H1 (cell line): ENCODE measurements at regions not wholly inside any gene's neighbourhood (a gene's known extent, or its start where the extent isn't known, plus 50 kb on each side); places are given as distances from the start of the nearest gene placed in this dataset.

ENCODE experiments used
- BCL11A ChIP-seq, 2 experiments: IDR thresholded peaks; one replicate each; pipeline ENCODE4 v1.6.1; 2011; ENCODE audit warnings: low read depth in 2 of 2, low read length in 2 of 2, mild to moderate bottlenecking in 2 of 2
- BRCA1 ChIP-seq: IDR thresholded peaks from 2 replicates; pipeline ENCODE4 v1.6.1; 2012; ENCODE audit warnings: low read depth, low read length, improper control_type of control experiment
- CBX5 ChIP-seq: fragments of 300-800, 300-1000 bp; sonication (generic); IDR thresholded peaks from 2 replicates; pipeline ENCODE4 v1.7.1; 2016; ENCODE audit warnings: antibody characterized with exemption, low read length, low read depth
- EP300 ChIP-seq, 2 experiments: IDR thresholded peaks; 1 replicate in 1 of 2; 2 replicates in 1 of 2; pipeline ENCODE4 v1.6.1; 2011 to 2012; ENCODE audit warnings: low read depth in 2 of 2, low read length in 2 of 2, mild to moderate bottlenecking in 2 of 2, borderline replicate concordance in 1 of 2, inconsistent platforms in 1 of 2, moderate library complexity in 1 of 2
- EZH2 ChIP-seq: fragments of 200-600 bp; sonication (generic); IDR thresholded peaks from 2 replicates; pipeline ENCODE4 v1.7.1; 2012; ENCODE audit warnings: low read depth, mild to moderate bottlenecking, moderate library complexity, low read length, inconsistent platforms; ENCODE audit not compliant: severe bottlenecking
- GTF2F1 ChIP-seq: IDR thresholded peaks from 2 replicates; pipeline ENCODE4 v1.6.1; 2012; ENCODE audit warnings: low read depth, low read length, improper control_type of control experiment, borderline replicate concordance
- MAFK ChIP-seq: IDR thresholded peaks from 2 replicates; pipeline ENCODE4 v1.6.1; 2012; ENCODE audit warnings: low read depth, mild to moderate bottlenecking, improper control_type of control experiment, low read length
- POLR2A ChIP-seq, 2 experiments: IDR thresholded peaks; 1 replicate in 1 of 2; 2 replicates in 1 of 2; pipeline ENCODE4 v1.6.1; 2011; ENCODE audit warnings: low read depth in 2 of 2, low read length in 2 of 2, mild to moderate bottlenecking in 2 of 2; ENCODE audit errors: control extremely low read depth in 1 of 2
- POLR2AphosphoS5 ChIP-seq: IDR thresholded peaks from 2 replicates; pipeline ENCODE4 v1.6.1; 2011; ENCODE audit warnings: low read depth, low read length
- SP4 ChIP-seq: IDR thresholded peaks from 2 replicates; pipeline ENCODE4 v1.6.1; 2012; ENCODE audit warnings: low read length, inconsistent platforms
- SRF ChIP-seq: IDR thresholded peaks from 2 replicates; pipeline ENCODE4 v1.6.1; 2011; ENCODE audit warnings: mild to moderate bottlenecking, low read depth, low read length, moderate library complexity
- SUZ12 ChIP-seq: fragments of 200-600 bp; sonication (generic); IDR thresholded peaks from 2 replicates; pipeline ENCODE4 v1.6.1; 2012; ENCODE audit warnings: mild to moderate bottlenecking, inconsistent platforms, low read length, moderate library complexity, mixed read lengths
- YY1 ChIP-seq: IDR thresholded peaks from 2 replicates; pipeline ENCODE4 v1.6.1; 2011; ENCODE audit warnings: low read depth, mild to moderate bottlenecking, low read length
- TF ChIP-seq, protein P1 (sequence below): fragments of 300-600 bp; sonication (generic); IDR thresholded peaks from 2 replicates; pipeline ENCODE4 v1.7.1; 2012; ENCODE audit warnings: low read length, moderate library complexity, mild to moderate bottlenecking, inconsistent platforms; ENCODE audit not compliant: insufficient replicate concordance

DNA sequence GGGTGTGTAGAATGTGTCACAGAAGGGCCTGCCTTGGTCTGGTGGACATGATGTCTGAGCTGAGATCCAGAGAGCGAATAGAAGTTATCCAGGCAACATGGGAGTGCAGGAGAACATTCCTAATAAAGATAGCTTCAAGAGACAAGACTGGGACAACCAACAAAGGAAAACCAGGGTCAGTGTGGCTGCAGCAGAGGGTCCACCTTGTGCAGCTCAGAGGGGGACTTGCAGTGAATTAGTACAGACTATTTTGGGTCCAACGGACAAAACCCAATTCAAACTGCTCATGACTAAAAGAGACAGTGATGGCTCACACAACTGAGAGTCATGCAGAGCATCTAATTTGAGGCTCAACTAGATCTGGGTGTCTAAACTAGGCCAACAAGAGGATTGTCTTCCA lies 192.1 kb downstream of the CBLN1 start (continued):
- TF ChIP-seq, protein P1, sequence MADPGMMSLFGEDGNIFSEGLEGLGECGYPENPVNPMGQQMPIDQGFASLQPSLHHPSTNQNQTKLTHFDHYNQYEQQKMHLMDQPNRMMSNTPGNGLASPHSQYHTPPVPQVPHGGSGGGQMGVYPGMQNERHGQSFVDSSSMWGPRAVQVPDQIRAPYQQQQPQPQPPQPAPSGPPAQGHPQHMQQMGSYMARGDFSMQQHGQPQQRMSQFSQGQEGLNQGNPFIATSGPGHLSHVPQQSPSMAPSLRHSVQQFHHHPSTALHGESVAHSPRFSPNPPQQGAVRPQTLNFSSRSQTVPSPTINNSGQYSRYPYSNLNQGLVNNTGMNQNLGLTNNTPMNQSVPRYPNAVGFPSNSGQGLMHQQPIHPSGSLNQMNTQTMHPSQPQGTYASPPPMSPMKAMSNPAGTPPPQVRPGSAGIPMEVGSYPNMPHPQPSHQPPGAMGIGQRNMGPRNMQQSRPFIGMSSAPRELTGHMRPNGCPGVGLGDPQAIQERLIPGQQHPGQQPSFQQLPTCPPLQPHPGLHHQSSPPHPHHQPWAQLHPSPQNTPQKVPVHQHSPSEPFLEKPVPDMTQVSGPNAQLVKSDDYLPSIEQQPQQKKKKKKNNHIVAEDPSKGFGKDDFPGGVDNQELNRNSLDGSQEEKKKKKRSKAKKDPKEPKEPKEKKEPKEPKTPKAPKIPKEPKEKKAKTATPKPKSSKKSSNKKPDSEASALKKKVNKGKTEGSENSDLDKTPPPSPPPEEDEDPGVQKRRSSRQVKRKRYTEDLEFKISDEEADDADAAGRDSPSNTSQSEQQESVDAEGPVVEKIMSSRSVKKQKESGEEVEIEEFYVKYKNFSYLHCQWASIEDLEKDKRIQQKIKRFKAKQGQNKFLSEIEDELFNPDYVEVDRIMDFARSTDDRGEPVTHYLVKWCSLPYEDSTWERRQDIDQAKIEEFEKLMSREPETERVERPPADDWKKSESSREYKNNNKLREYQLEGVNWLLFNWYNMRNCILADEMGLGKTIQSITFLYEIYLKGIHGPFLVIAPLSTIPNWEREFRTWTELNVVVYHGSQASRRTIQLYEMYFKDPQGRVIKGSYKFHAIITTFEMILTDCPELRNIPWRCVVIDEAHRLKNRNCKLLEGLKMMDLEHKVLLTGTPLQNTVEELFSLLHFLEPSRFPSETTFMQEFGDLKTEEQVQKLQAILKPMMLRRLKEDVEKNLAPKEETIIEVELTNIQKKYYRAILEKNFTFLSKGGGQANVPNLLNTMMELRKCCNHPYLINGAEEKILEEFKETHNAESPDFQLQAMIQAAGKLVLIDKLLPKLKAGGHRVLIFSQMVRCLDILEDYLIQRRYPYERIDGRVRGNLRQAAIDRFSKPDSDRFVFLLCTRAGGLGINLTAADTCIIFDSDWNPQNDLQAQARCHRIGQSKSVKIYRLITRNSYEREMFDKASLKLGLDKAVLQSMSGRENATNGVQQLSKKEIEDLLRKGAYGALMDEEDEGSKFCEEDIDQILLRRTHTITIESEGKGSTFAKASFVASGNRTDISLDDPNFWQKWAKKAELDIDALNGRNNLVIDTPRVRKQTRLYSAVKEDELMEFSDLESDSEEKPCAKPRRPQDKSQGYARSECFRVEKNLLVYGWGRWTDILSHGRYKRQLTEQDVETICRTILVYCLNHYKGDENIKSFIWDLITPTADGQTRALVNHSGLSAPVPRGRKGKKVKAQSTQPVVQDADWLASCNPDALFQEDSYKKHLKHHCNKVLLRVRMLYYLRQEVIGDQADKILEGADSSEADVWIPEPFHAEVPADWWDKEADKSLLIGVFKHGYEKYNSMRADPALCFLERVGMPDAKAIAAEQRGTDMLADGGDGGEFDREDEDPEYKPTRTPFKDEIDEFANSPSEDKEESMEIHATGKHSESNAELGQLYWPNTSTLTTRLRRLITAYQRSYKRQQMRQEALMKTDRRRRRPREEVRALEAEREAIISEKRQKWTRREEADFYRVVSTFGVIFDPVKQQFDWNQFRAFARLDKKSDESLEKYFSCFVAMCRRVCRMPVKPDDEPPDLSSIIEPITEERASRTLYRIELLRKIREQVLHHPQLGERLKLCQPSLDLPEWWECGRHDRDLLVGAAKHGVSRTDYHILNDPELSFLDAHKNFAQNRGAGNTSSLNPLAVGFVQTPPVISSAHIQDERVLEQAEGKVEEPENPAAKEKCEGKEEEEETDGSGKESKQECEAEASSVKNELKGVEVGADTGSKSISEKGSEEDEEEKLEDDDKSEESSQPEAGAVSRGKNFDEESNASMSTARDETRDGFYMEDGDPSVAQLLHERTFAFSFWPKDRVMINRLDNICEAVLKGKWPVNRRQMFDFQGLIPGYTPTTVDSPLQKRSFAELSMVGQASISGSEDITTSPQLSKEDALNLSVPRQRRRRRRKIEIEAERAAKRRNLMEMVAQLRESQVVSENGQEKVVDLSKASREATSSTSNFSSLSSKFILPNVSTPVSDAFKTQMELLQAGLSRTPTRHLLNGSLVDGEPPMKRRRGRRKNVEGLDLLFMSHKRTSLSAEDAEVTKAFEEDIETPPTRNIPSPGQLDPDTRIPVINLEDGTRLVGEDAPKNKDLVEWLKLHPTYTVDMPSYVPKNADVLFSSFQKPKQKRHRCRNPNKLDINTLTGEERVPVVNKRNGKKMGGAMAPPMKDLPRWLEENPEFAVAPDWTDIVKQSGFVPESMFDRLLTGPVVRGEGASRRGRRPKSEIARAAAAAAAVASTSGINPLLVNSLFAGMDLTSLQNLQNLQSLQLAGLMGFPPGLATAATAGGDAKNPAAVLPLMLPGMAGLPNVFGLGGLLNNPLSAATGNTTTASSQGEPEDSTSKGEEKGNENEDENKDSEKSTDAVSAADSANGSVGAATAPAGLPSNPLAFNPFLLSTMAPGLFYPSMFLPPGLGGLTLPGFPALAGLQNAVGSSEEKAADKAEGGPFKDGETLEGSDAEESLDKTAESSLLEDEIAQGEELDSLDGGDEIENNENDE: no peak
- no peak for TF ChIP-seq EZH2
- TF ChIP-seq SP4: no peak
- no peak for TF ChIP-seq YY1
- TF ChIP-seq POLR2A (IDR thresholded peaks at IDR 0.05; ENCODE audit: control extremely low read depth in 1 of 2, low read depth in 2 of 2, low read length in 2 of 2): no peak
- no peak for TF ChIP-seq CBX5
- no peak for TF ChIP-seq EP300 (IDR thresholded peaks at IDR 0.05; ENCODE audit: borderline replicate concordance in 1 of 2, low read depth in 2 of 2, low read length in 2 of 2)
- no peak for TF ChIP-seq SRF
- TF ChIP-seq BRCA1: no peak
- TF ChIP-seq GTF2F1: no peak
- no peak for TF ChIP-seq POLR2AphosphoS5
- no peak for TF ChIP-seq BCL11A (IDR thresholded peaks at IDR 0.05; ENCODE audit: low read depth in 2 of 2, low read length in 2 of 2)
- no peak for TF ChIP-seq MAFK
- no peak for TF ChIP-seq SUZ12
